ENCODE measurements at regions not wholly inside any gene's neighbourhood (a gene's known extent, or its start where the extent isn't known, plus 50 kb on each side); places are given as distances from the start of the nearest gene placed in this dataset.
"Not testable (repeated sequence)": the region's sequence is repeated elsewhere in the genome, so short reads cannot be mapped to it uniquely, and the experiment has no call there.

DNA sequence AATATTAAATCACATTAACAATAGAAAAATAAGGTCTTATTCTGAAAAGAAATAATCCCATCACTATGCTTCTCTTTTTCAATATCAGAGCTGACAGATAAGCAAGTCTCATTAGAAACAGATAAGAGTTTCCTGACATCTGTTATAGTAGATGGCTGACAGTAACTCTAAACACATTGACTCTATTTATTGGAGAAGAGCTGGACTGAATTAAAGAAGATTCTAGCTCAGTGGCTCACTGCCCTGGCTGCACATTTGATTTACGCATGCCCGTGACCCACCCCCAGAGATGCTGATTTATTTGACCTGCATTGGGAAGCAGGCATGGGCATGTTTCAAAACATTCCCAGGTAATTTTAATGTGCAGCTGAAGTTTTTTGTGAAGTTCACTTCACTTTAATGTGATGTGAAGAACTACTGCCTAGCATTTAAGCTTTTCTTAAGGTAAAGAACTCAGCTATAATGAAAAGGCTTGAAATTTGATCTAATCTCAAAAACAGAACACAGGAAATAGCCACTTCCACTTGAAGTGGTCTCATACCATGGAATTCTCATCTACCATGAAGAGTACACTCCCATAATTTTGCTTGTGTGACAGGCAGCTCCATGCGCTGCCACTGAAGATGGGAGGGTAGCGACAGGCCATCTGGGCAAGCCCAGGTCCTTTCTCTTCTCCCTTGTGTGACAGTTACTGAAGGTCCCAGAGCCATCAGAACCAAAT lies 162.3 kb downstream of the TPBG start:
- no peak overlapping the region for H3K4me3 ChIP-seq (ENCODE audit: low read depth, low read length)
- no peak for TF ChIP-seq CTCF (conservative IDR thresholded peaks at IDR 0.05; ENCODE audit: low read depth, low read length)
- no peak for DNase-seq (ENCODE audit: low read depth)

DNA sequence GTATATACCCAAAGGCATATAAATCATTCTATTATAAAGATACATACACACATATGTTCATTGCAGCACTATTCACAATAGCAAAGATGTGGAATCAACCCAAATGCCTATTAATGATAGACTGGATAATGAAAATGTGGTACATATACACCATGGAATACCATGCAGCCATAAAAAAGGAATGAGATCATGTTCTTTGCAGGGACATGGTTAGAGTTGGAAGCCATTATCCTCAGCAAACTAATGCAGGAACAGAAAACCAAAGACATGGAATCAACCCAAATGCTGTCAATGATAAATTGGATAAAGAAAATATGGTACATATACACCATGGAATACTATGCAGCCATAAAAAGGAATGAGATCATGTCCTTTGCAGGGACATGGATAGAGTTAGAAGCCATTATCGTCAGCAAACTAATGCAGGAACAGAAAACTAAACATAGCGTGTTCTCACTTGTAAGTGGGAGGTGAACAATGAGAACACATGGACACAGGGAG lies 166.4 kb downstream of the TPBG start:
- H3K4me3 ChIP-seq (ENCODE audit: low read depth, low read length); DNase-seq (ENCODE audit: low read depth): not testable (repeated sequence)

DNA sequence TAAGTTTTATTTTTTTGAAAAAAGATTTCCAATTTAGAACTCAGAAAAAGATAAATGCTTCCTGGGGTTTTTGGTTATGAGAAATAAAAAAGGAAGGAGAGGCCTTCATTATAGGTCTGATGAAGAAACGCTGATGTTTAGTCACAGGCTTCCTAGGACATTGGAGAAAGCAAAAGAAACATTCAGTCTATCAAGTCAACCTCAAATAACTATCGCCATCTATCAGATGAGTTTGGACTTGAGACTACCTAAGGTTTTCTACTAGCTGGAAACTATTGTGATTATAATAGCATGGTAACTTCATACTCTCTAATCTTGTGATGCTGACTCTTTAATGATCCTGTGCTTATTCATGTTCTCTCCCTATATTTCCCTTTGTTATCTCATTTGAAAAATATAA lies 171.3 kb downstream of the TPBG start:
- TF ChIP-seq CTCF (conservative IDR thresholded peaks at IDR 0.05; ENCODE audit: low read depth, low read length) = no peak
- no peak overlapping the region for H3K4me3 ChIP-seq (ENCODE audit: low read depth, low read length)
- DNase-seq (ENCODE audit: low read depth) = no peak

DNA sequence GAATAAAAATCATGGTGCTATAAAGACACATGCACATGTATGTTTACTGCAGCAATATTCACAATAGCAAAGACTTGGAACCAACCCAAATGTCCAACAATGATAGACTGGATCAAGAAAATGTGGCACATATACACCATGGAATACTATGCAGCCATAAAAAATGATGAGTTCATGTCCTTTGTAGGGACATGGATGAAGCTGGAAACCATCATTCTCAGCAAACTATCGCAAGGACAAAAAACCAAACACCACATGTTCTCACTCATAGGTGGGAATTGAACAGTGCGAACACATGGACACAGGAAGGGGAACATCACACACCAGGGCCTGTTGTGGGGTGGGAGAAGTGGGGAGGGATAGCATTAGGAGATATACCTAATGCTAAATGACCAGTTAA lies 185.9 kb downstream of the TPBG start:
- H3K4me3 ChIP-seq (ENCODE audit: low read depth, low read length); DNase-seq (ENCODE audit: low read depth): not testable (repeated sequence)

DNA sequence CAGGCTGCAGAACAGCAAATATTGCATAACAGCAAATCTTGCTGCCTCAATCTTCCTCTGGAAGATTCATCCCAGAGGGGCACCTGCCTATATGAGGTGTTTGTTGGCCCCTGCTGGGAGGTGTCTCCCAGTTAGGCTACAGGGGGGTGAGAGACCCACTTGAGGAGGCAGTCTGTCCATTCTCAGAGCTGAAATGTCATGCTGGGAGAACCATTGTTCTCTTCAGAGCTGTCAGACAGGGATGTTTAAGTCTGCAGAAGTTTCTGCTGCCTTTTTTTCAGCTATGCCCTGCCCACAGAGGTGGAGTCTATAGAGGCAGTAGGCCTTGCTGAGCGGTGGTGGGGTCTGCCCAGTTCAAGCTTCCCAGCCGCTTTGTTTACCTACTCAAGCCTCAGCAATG lies 187.7 kb downstream of the TPBG start:
- H3K4me3 ChIP-seq (ENCODE audit: low read depth, low read length); DNase-seq (ENCODE audit: low read depth): not testable (repeated sequence)

DNA sequence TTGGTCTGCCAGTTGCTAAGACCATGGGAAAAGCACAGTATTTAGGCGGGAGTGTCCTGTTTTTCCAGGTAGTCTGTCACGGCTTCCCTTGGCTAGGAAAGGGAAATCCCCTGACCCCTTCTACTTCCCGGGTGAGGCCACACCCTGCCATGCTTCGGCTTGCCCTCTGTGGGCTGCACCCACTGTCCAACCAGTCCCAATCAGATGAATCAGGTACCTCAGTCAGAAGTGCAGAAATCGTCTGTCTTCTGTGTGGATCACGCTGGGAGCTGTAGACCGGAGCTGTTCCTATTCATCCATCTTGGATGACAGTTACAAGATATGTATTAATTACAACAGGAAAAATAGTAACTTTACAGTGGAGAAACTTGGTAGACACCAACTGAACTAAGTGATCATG lies 188.2 kb downstream of the TPBG start:
- DNase-seq (ENCODE audit: low read depth) = no peak
- H3K4me3 ChIP-seq (ENCODE audit: low read depth, low read length) = no peak overlapping the region
- TF ChIP-seq CTCF (conservative IDR thresholded peaks at IDR 0.05; ENCODE audit: low read depth, low read length) = no peak

GRCh38 chr6:82553863-82554531 lies 190.4 kb downstream of the TPBG start:
- DNase-seq (ENCODE audit: low read depth) = no peak
- H3K4me3 ChIP-seq (ENCODE audit: low read depth, low read length) = no peak overlapping the region
- no peak for TF ChIP-seq CTCF (conservative IDR thresholded peaks at IDR 0.05; ENCODE audit: low read depth, low read length)

DNA sequence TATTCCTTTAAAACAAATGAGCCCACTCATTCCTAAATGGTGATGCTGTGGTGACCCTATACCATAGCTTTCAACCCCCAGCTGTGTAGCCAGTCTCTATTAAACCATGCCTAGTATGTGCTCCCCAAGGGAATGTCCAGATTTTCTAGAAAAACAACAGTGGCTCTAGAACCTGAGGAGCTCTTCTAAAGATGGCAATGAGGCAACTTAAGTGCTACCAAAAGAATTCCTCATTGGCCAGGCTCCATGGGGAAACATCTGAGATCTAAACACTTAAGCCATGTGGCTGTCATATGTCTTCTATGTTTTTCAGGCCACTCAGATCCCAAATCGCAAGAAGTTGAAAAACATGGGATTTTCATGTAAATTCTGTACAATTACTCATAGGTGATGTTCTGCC lies 191.0 kb downstream of the TPBG start:
- DNase-seq (ENCODE audit: low read depth) = no peak
- no peak for TF ChIP-seq CTCF (conservative IDR thresholded peaks at IDR 0.05; ENCODE audit: low read depth, low read length)

More for the DNA sequence above, 191.0 kb downstream of the TPBG start:
- no peak overlapping the region for H3K4me3 ChIP-seq (ENCODE audit: low read depth, low read length)
